ENCODE measurements at regions not wholly inside any gene's neighbourhood (a gene's known extent, or its start where the extent isn't known, plus 50 kb on each side); places are given as distances from the start of the nearest gene placed in this dataset.

DNA sequence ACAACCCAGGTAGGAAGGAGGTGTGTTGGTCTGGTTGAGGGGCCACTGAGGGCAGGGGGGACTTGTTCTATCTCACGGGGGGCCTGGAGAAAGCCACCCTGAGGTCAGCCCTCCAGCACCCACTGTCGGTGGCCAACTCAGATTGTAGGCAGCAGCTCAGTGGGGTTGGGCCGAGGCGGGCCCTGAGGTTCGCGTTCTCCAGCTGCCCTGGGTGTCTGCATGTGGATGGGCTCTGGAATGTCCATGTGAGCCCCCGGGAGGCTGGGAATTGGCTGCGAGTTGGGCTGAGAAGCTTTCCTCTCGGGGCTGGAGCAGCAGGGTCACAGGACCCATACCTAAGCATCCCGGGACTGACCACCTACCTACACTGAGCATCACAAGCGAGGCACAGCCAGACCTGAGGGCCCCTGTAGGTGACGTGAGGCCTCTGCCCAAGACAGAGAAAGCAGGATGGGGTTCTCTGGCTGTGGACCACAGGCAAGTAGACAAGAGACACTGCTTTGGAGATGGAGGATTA, 70.3 kb upstream of the HAAO start:
- H3K36me3 Mint-ChIP-seq (ENCODE audit: insufficient read depth): no peaks in the 10 kb centered on the region
- no peaks in the 10 kb centered on the region for H3K4me1 Mint-ChIP-seq (ENCODE audit: low read depth in 2 of 2)
- ATAC-seq (replicated peaks) (no peak), DNase-seq (no peak)
- H3K9me3 Mint-ChIP-seq: peaks cover 0 to 5% of the 10 kb centered on the region in 2 donors
- H3K4me3 Mint-ChIP-seq: no peak overlapping the region
- H3K27me3 Mint-ChIP-seq: peaks cover 5 to 8% of the 10 kb centered on the region in 2 donors
- no peak overlapping the region for H3K27ac Mint-ChIP-seq

DNA sequence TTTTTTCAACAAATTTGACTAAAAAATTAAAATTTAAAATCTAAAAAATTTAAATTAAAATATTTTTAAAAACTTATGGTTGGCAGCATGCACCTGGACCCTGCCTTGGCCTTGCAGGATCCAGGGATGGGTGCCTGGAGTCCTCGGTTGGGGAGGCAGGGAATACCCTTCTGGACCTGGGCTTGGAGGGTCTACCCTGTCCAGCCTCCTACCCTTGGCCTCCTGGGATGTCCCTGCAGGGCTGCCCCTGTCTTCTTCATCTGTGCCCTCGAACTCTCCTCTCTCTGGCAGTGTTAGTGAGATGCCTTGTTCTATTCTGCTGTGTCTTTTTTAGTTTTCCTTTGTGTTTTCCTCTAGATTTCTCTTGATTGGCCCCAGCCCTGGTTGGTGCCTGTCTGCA, 68.9 kb upstream of the HAAO start:
- Mint-ChIP-seq H3K27ac (no peak overlapping the region), H3K9me3 (peaks cover 0 to 5% of the 10 kb centered on the region in 2 donors), H3K27me3 (peaks cover 1 to 5% of the 10 kb centered on the region in 2 donors), H3K4me1 (ENCODE audit: low read depth in 2 of 2) (no peaks in the 10 kb centered on the region), H3K4me3 (no peak overlapping the region), H3K36me3 (ENCODE audit: insufficient read depth) (no peaks in the 10 kb centered on the region)
- DNase-seq: no peak
- ATAC-seq (replicated peaks): no peak

DNA sequence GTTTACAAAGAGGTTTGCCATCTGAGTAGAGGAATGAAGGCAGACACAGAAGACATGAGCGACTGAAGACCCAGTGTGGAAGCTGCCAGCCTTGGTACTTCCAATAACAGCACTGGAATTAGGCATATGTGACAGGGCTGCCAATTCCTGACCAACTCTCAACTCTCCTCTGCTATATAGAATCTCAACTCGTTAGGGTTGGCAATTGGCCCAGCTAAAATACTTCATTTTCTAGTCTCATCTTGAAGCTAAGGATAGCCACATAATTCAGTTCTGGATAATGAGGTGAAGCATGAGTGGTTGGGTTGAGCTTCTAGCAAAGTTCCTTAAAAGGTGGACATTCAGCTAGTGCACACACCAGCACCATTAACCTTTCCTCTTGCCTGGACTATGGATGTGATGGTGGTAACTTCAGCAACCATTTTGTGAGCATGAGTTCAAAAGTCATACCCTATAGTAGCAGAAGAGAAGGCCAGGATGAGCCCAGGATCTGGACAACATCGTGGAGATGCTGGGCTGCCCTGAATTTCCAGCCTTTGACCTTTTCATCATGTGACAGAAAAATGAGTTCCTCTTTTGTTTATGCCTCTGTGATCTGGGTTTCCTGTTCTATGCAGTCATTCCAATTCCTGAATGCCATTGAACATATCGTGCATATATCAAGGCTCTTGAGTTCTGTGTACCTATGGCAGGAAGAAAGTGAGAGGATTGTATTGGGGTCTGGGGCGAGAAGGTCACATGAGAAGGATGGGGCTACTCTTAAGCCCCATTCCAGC, 68.1 kb upstream of the HAAO start:
- Mint-ChIP-seq H3K4me1 (ENCODE audit: low read depth in 2 of 2) (no peaks in the 10 kb centered on the region), H3K36me3 (ENCODE audit: insufficient read depth) (no peaks in the 10 kb centered on the region), H3K4me3 (no peak overlapping the region), H3K9me3 (peaks cover 0 to 5% of the 10 kb centered on the region in 2 donors), H3K27me3 (peaks cover 0 to under 1% of the 10 kb centered on the region in 2 donors), H3K27ac (no peak overlapping the region)
- DNase-seq (no peak), ATAC-seq (replicated peaks) (no peak)

DNA sequence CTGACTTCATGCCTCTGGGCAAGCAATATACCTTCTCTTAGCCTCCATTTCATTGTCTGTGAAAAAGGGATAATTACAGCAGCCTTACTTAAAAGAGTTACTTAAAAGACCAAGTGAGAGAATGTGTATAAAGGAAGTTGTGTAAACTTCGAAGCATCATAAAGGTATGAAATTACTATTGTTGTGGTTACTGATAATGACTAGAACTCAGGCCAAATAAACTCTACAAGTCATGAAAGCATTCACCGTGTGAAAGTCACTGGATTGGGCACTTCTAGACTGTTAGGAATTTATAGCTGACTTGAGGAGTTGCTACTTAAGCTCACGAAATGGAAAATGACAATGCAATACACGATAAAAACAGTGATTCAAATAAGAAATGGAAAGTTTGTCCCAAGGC, 67.4 kb upstream of the HAAO start:
- Mint-ChIP-seq H3K4me1 (ENCODE audit: low read depth in 2 of 2) (no peaks in the 10 kb centered on the region), H3K9me3 (peaks cover 0 to 5% of the 10 kb centered on the region in 2 donors), H3K27ac (no peak overlapping the region), H3K36me3 (ENCODE audit: insufficient read depth) (no peaks in the 10 kb centered on the region), H3K27me3 (no peaks in the 10 kb centered on the region), H3K4me3 (no peak overlapping the region)
- no peak for ATAC-seq (replicated peaks)
- no peak for DNase-seq

DNA sequence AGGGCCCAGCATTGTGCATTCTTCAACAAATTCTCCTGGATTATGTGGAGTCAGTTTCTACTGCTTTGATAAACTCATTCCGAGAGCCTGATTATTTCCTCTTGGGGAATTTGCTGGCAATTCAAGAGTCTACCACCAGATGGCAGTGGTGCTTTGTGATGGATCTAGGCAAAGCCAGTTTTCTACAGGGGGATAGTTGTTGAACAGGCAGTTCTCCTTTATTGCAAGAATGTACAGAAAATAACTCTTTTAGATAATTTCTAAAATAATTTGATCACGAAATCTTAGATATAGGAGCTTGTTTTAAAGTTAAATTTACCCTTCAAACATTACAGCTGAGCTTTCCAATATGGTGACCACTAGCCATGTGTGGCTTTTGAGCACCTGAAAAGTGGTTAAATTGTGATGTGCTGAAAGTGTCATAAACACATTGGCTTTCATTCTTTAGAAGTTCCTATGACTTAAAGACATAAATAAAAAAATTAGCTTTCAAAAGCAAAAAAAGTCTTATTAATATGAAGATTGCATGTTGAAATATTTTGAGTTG, 66.7 kb upstream of the HAAO start:
- peak; percentile 47 to 67 (median 57) for DNase-seq
- no peak overlapping the region for H3K4me3 Mint-ChIP-seq
- H3K27me3 Mint-ChIP-seq: no peaks in the 10 kb centered on the region

DNA sequence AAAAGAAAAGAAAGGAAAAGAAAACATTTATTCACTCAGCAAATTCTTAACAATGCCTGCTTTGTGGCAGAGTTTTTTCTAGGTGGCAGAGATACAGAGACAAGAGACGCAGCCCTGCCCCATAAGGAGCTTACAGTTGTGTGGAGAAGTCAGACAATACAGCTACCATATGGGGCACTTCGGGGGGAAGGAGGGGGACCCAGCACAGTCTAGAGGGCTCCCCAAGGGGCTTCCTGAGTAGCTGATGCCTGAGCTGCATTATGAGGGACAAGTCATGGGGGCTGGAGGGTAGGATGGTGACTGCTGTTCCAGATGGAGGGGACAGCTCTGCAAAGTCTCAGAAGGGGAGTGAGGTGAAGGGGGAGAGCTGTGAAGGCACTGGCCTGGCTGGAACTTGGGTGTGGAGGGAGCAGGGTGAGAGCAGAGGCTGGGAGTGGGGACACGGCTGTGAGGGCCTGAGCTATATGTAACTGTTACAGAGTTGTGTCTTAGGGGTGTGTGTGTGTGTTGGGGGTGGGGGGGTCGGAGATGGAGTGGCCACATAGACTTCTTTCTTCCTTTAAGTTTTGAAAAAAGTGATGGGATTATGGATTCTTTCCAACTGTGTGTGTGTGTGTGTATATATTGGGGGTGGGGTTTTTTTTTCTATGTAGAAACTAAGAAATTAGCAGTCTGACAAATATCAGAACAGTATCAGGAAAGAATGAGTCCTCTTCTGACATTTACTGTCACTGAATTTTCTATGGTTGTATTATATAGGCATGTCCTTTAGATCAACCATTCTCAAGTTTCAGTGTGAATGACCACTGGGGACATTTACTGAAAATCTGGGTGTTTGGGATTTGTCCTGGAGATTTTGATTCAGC, 66.0 kb upstream of the HAAO start:
- Mint-ChIP-seq H3K9me3 (peaks cover 0 to 5% of the 10 kb centered on the region in 2 donors), H3K4me3 (no peak overlapping the region), H3K4me1 (ENCODE audit: low read depth in 2 of 2) (no peaks in the 10 kb centered on the region), H3K36me3 (ENCODE audit: insufficient read depth) (no peaks in the 10 kb centered on the region), H3K27ac (no peak overlapping the region), H3K27me3 (peaks cover 0 to 6% of the 10 kb centered on the region in 2 donors)
- no peak for DNase-seq
- ATAC-seq (replicated peaks): no peak

More for the DNA sequence above, 66.7 kb upstream of the HAAO start:
- no peak for ATAC-seq (replicated peaks)
- H3K27ac Mint-ChIP-seq: no peak overlapping the region
- H3K4me1 Mint-ChIP-seq (ENCODE audit: low read depth in 2 of 2): no peaks in the 10 kb centered on the region
- peaks cover 0 to 5% of the 10 kb centered on the region in 2 donors for H3K9me3 Mint-ChIP-seq
- no peaks in the 10 kb centered on the region for H3K36me3 Mint-ChIP-seq (ENCODE audit: insufficient read depth)

DNA sequence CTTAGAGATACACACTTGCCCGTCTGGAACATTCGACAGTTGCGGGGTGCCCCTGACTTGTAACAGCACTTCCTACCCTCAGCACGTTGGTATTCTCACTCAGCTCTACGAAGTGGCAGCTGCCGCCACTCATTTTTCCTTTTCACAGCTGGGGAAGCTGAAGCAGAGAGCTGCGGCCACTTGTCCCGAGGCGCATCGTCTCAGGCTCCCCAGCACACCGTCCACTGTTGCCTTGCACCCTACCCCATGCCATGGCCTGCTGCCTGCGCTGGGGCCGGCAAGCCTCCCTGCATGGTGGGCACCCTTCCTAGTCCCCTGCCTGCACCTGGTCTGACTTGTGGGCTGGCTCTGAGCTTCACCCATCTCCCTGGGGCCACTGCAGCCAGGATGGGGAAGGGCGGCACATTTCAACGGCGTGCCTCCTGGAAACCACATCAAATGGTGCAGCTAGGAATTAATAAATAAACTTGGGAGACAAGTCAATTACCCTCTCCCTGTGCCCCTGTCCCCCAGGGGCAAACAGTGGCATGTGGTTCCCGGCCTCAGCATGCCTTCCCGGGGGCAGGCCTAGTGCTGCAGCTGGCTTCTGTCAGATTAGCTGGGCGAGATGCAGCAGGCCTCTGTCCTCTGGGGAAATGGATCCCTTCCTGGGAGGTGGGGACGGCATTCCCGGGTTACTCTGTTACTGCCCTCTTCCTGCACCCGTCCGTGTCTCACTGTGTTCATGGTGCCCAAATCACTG, 64.7 kb upstream of the HAAO start:
- Mint-ChIP-seq H3K4me3 (no peak overlapping the region), H3K36me3 (ENCODE audit: insufficient read depth) (no peaks in the 10 kb centered on the region), H3K27ac (no peak overlapping the region), H3K27me3 (peaks cover 0 to 13% of the 10 kb centered on the region in 2 donors), H3K9me3 (peaks cover 0 to 5% of the 10 kb centered on the region in 2 donors), H3K4me1 (ENCODE audit: low read depth in 2 of 2) (no peaks in the 10 kb centered on the region)
- no peak for DNase-seq
- no peak for ATAC-seq (replicated peaks)

DNA sequence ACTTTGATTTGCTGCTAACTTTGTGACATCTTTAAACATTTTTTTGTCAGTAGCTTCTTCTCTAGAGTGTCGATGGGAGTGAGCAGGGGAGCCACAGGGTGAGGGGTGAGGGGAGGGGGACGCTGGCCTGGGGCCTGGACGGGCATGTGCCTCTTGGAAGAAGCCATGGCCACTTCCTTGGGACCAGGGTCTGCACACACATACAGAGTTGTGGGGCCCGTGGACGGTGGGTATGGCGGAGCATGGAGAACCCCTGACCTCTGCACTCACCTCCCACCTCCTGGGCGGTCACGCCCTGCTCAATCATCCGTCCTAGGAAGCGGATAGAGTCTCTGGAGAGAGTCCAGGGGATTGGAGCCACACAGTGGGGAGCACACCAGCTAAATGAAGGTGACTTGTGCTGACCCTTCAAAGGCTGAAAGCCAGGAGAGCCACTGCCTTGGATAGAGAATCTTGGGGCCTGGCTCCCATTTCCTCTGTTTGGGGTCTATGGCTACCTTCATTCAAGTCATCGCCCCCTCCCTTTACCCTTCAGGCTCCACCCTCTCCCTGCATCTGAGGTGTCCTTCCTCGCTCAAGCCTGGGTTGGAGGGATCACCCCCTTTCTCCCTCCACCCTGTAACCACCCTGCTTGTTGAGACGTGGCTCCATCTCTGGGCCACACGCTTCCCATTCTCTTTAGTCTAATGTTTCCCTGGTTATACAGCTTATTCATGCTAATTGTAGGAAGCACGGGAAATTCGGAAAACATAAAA, 63.9 kb upstream of the HAAO start:
- H3K27me3 Mint-ChIP-seq: peaks cover 0 to 13% of the 10 kb centered on the region in 2 donors
- no peak overlapping the region for H3K27ac Mint-ChIP-seq
- DNase-seq (no peak), ATAC-seq (replicated peaks) (no peak)
- H3K4me3 Mint-ChIP-seq: no peak overlapping the region
- H3K9me3 Mint-ChIP-seq: peaks cover 0 to 5% of the 10 kb centered on the region in 2 donors
- H3K36me3 Mint-ChIP-seq (ENCODE audit: insufficient read depth): no peaks in the 10 kb centered on the region
- H3K4me1 Mint-ChIP-seq (ENCODE audit: low read depth in 2 of 2): no peaks in the 10 kb centered on the region

DNA sequence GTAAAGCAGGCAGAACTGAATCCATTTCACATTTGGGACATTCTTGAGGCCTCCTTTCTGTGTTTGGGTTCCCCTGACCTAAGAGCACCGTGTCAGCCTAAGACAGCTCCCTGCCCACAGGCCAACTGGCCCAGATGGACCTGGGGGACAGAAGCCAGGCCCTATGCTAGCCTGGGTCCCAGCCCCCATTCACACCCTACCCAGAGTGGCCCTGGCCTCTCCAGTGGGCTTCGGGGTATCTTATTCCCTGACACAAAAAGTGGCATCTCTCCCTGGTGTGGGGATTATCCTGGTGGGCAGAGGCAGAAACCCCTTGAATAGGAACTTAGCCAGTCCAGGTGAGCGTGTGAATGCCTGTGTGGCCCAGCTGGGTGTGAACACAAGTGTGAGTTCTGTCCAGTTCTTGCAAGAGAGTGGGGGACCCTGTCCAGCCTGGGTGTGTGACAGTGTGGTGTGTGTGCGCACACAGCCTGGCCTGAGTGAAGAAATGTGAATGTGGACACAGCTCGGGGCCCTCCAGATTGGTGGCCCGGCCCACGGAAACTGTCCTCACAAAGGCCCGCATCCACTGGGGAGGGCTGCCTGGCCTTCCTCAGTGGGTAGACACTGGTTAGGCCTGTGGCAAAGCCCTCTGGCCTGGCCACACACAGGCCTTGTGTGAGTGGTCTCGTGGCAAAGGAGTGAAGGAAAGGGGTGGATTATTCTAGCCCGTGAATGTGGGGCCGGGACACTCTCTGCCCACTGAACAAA, 63.0 kb upstream of the HAAO start:
- Mint-ChIP-seq H3K27ac (no peak overlapping the region), H3K4me1 (ENCODE audit: low read depth in 2 of 2) (no peaks in the 10 kb centered on the region)

DNA sequence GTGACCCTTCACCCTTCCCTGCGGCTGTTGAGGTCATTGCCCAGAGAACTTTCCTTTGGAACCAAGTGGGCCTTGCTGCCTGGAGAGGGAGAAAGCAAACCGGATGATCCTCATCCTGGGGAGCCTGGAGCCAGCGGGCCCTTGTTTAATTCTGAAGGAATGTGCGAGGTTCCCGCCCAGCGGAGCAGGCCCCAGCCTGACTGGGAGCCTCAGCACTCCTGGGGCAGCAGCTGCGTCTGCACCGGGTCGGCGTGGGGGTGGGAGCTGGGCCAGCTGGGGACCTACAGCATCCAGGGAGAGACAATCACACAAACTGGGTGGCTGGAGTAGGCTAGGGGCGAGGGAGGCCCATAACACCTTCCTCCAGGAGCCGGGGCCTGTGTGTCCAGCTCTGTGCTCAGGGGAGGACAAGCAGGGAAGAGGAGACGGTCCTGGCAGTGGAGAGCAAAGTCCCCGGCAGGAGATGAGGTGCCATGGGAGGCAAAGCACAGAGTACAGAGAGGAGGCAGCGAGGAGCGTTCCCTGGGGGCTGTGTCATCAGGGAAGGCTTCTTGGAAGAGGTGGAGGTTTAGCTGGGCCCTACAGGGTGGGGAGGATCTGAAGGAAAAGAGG, 61.9 kb upstream of the HAAO start:
- no peak overlapping the region for H3K4me3 Mint-ChIP-seq
- H3K4me1 Mint-ChIP-seq (ENCODE audit: low read depth in 2 of 2): no peaks in the 10 kb centered on the region
- ATAC-seq (replicated peaks) (no peak), DNase-seq (no peak)
- no peaks in the 10 kb centered on the region for H3K36me3 Mint-ChIP-seq (ENCODE audit: insufficient read depth)
- H3K27me3 Mint-ChIP-seq: peaks cover 0 to 13% of the 10 kb centered on the region in 2 donors
- H3K27ac Mint-ChIP-seq: no peak overlapping the region
- peaks cover 0 to 5% of the 10 kb centered on the region in 2 donors for H3K9me3 Mint-ChIP-seq

More for the DNA sequence above, 63.0 kb upstream of the HAAO start:
- Mint-ChIP-seq H3K27me3 (peaks cover 0 to 13% of the 10 kb centered on the region in 2 donors), H3K9me3 (peaks cover 0 to 5% of the 10 kb centered on the region in 2 donors), H3K4me3 (no peak overlapping the region), H3K36me3 (ENCODE audit: insufficient read depth) (no peaks in the 10 kb centered on the region)
- no peak for ATAC-seq (replicated peaks)
- no peak for DNase-seq

DNA sequence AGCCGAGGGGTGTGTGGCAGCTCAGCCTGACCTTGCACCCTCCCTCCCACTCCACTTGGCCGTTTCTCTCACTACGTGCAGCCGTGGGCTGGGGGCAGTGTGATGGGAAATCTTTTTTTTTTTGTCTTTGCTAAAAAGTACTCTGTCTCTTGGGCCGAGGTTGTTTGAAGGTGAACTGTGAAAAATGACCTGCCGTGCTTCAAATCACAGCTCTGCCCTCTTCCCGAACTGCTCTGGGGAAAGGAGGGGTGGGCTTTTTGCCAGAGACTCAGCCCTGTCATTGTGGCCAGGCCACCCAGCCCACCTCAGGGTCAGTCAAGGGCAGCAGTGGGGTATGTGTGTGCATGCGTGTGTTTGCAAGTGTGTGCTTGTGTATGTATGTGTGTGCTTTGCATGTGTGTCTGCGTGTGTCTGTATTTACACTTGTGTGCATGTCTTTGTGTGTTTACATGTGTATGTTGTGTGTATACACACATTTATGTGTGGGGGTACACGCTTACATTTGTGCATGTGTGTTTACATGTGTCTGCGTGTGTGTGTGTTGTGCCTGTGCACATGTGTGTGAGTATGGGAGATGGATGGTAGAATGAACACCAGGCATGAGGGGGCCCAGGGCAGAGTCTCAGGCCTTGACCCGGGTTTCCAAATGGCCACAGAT, 61.3 kb upstream of the HAAO start:
- H3K4me3 Mint-ChIP-seq: no peak overlapping the region
- H3K27ac Mint-ChIP-seq: peak overlapping the region in 1 of 2 donors; percentile 1
- H3K36me3 Mint-ChIP-seq (ENCODE audit: insufficient read depth): no peaks in the 10 kb centered on the region
- peaks cover 0 to 13% of the 10 kb centered on the region in 2 donors for H3K27me3 Mint-ChIP-seq
- DNase-seq: no peak
- peaks cover 0 to 5% of the 10 kb centered on the region in 2 donors for H3K9me3 Mint-ChIP-seq
- no peak for ATAC-seq (replicated peaks)
- H3K4me1 Mint-ChIP-seq (ENCODE audit: low read depth in 2 of 2): no peaks in the 10 kb centered on the region

Data from effector memory CD8-positive, alpha-beta T cell (primary cell).